ENCODE measurements at regions not wholly inside any gene's neighbourhood (a gene's known extent, or its start where the extent isn't known, plus 50 kb on each side); places are given as distances from the start of the nearest gene placed in this dataset.
"Not testable (repeated sequence)": the region's sequence is repeated elsewhere in the genome, so short reads cannot be mapped to it uniquely, and the experiment has no call there.

DNA sequence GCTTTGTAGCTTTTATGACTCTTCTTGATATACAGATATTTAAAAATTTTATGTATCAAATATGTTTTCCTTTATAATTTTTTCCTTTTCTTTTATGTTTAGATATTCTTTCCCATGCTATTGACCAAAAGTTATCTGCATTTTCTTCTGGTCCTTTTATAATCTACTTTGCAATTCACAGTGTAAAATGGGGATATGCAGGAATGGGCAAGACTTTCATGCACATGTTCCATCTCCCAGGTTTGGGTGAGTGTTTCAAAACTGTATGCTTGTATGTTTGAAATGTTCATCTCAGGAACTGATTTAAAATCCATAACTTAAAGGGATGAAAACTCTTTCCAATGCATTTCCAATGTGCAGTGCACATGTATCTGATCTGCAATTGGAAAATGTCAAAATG lies 199.9 kb downstream of the MEIS1 start:
- ATAC-seq: no peak
- in situ Hi-C loops (cut with HindIII; ENCODE audit: low pct_unique_long_range_greater_than_20kb, low sequenced_read_pairs): no loop called here
- no TSS peak for BruUV-seq (replicated peaks)
- DNase-seq (ENCODE audit: low read depth, low spot score): no peak
- intact Hi-C loops (cut with micrococcal nuclease; ENCODE audit: unreplicated experiment): no loop called here
- no peak overlapping the region for H3K27ac ChIP-seq (ENCODE audit: low read length)
- ChIA-PET CTCF (no interaction called here), POLR2A (no interaction called here)
- H3K36me3 ChIP-seq (ENCODE audit: control insufficient read depth, insufficient read depth, low read length): no peaks in the 10 kb centered on the region
- H3K4me3 ChIP-seq (ENCODE audit: low read depth in 2 of 2, low read length in 2 of 2): no peak overlapping the region
- no peak for TF ChIP-seq TCF7L2 (IDR thresholded peaks at IDR 0.05; ENCODE audit: low read depth, low read length)
- TF ChIP-seq SIN3A (IDR thresholded peaks at IDR 0.05; ENCODE audit: borderline replicate concordance, insufficient read depth, low read depth, low read length): no peak
- TF ChIP-seq, protein P1, sequence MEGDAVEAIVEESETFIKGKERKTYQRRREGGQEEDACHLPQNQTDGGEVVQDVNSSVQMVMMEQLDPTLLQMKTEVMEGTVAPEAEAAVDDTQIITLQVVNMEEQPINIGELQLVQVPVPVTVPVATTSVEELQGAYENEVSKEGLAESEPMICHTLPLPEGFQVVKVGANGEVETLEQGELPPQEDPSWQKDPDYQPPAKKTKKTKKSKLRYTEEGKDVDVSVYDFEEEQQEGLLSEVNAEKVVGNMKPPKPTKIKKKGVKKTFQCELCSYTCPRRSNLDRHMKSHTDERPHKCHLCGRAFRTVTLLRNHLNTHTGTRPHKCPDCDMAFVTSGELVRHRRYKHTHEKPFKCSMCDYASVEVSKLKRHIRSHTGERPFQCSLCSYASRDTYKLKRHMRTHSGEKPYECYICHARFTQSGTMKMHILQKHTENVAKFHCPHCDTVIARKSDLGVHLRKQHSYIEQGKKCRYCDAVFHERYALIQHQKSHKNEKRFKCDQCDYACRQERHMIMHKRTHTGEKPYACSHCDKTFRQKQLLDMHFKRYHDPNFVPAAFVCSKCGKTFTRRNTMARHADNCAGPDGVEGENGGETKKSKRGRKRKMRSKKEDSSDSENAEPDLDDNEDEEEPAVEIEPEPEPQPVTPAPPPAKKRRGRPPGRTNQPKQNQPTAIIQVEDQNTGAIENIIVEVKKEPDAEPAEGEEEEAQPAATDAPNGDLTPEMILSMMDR (IDR thresholded peaks at IDR 0.05): no peak
- TF ChIP-seq REST (IDR thresholded peaks at IDR 0.05; ENCODE audit: insufficient read depth in 1 of 2, low read depth in 2 of 2, low read length in 1 of 2): no peak
- H3K9me3 ChIP-seq (ENCODE audit: control insufficient read depth, insufficient read depth, low read depth, low read length): no peaks in the 10 kb centered on the region
- no peaks in the 10 kb centered on the region for H3K4me1 ChIP-seq (ENCODE audit: control insufficient read depth, insufficient read depth, low read length)
- H3K27me3 ChIP-seq (ENCODE audit: control insufficient read depth, insufficient read depth, low read length): no peaks in the 10 kb centered on the region

DNA sequence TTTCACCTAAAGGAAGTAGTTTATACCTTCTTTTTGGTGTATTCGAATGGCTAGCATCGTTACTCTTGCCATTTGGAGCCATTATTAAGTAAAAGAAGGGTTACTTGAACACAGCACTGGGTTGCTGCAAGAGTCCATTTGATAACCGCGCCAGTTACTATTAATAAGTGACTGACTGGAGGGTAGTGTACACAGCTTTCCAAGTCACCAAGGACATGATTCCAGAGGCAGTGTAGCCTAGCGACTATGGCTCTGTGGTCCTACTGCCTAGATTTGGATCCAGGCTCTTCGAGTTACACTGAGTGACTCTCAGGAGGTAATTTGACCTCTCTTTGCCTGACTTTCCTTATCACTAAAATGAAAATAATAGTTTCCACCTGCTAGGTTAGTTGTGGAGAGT lies 206.8 kb downstream of the MEIS1 start:
- Histone ChIP-seq H3K4me3 (ENCODE audit: low read depth in 2 of 2, low read length in 2 of 2) (no peak overlapping the region), H3K4me1 (ENCODE audit: control insufficient read depth, insufficient read depth, low read length) (no peaks in the 10 kb centered on the region), H3K27ac (ENCODE audit: low read length) (no peak overlapping the region), H3K9me3 (ENCODE audit: control insufficient read depth, insufficient read depth, low read depth, low read length) (no peaks in the 10 kb centered on the region), H3K27me3 (ENCODE audit: control insufficient read depth, insufficient read depth, low read length) (no peaks in the 10 kb centered on the region), H3K36me3 (ENCODE audit: control insufficient read depth, insufficient read depth, low read length) (no peaks in the 10 kb centered on the region)
- ChIA-PET CTCF (no interaction called here), POLR2A (no interaction called here)
- TF ChIP-seq POLR2AphosphoS5 (IDR thresholded peaks at IDR 0.05; ENCODE audit: low read depth, low read length) (no peak), TCF7L2 (IDR thresholded peaks at IDR 0.05; ENCODE audit: low read depth, low read length) (no peak), SIN3A (IDR thresholded peaks at IDR 0.05; ENCODE audit: borderline replicate concordance, insufficient read depth, low read depth, low read length) (no peak), REST (IDR thresholded peaks at IDR 0.05; ENCODE audit: insufficient read depth in 1 of 2, low read depth in 2 of 2, low read length in 1 of 2) (no peak)
- TF ChIP-seq, protein P1 (IDR thresholded peaks at IDR 0.05): no peak
- no peak for ATAC-seq
- intact Hi-C loops (cut with micrococcal nuclease; ENCODE audit: unreplicated experiment): no loop called here
- no peak for DNase-seq (ENCODE audit: low read depth, low spot score)
- no TSS peak for BruUV-seq (replicated peaks)
- in situ Hi-C loops (cut with HindIII; ENCODE audit: low pct_unique_long_range_greater_than_20kb, low sequenced_read_pairs): no loop called here

DNA sequence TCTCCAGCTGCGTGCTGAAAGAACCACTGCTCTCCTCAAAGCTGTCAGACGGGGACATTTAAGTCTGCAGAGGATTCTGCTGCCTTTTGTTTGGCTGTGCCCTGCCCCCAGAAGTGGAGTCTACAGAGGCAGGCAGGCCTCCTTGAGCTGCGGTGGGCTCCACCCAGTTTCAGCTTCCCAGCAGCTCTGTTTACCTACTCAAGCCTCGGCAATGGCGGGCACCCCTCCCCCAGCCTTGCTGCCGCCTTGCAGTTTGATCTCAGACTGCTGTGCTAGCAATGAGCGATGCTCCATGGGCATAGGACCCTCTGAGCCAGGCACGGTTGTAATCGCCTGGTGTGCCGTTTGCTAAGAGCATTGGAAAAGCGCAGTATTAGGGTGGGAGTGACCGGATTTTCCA lies 213.2 kb downstream of the MEIS1 start:
- H3K9me3 ChIP-seq (ENCODE audit: control insufficient read depth, insufficient read depth, low read depth, low read length); DNase-seq (ENCODE audit: low read depth, low spot score); H3K4me1 ChIP-seq (ENCODE audit: control insufficient read depth, insufficient read depth, low read length); POLR2A ChIA-PET; ATAC-seq; H3K27ac ChIP-seq (ENCODE audit: low read length); intact Hi-C loops (cut with micrococcal nuclease; ENCODE audit: unreplicated experiment); H3K36me3 ChIP-seq (ENCODE audit: control insufficient read depth, insufficient read depth, low read length); H3K27me3 ChIP-seq (ENCODE audit: control insufficient read depth, insufficient read depth, low read length); BruUV-seq (replicated peaks); CTCF ChIA-PET; in situ Hi-C loops (cut with HindIII; ENCODE audit: low pct_unique_long_range_greater_than_20kb, low sequenced_read_pairs); H3K4me3 ChIP-seq (ENCODE audit: low read depth in 2 of 2, low read length in 2 of 2): not testable (repeated sequence)
